ENCODE measurements at regions not wholly inside any gene's neighbourhood (a gene's known extent, or its start where the extent isn't known, plus 50 kb on each side); places are given as distances from the start of the nearest gene placed in this dataset.

DNA sequence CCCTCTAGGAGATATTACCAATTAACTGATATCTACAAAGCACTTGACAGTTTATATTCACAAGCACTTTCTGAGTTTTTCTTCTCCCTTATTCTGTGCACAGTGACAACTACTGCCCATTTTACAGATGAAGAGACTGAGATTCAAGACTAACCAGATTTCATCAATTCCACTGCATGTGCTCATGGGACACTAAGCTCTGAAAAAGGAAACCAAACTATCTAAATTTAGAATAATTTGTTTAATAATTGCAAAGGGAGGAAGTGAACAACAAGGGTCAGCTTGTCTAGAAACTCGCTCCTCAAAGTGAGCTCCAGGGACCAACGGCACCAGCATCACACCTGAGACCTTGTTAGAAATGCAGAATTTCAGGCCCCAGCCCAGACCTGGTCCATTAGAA lies 50.8 kb upstream of the MYLIP start:
- H3K4me3 Mint-ChIP-seq, result no peak overlapping the region
- intact Hi-C loops (cut with micrococcal nuclease), result no loop called here
- H3K27ac Mint-ChIP-seq, result no peak overlapping the region
- H3K27me3 Mint-ChIP-seq, result peaks cover 2% of the 10 kb centered on the region
- no peaks in the 10 kb centered on the region for H3K9me3 Mint-ChIP-seq
- no peaks in the 10 kb centered on the region for H3K36me3 Mint-ChIP-seq (ENCODE audit: low read depth)
- peaks cover 6% of the 10 kb centered on the region for H3K4me1 Mint-ChIP-seq (ENCODE audit: low read depth)

DNA sequence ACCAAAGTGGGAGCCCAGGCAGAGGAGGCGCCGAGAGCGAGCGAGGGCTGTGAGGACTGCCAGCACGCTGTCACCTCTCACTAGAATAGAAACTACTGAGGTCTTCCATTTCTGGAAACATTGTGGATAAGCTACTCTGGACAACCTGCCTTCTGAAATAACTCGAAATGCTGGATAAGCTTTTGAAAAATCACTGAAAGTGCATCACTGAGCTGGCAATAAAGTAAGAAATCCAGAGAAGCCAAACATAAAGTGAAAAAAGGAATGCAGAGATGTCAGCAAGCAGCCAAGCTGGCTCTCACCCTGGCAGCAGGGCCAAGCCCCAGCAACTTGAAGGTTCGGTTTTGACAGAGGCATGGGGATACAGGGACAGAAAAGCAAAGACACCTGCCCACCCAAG lies 59.2 kb upstream of the MYLIP start:
- peaks cover 2% of the 10 kb centered on the region for H3K27me3 Mint-ChIP-seq
- H3K27ac Mint-ChIP-seq, result no peak overlapping the region
- peaks cover 5% of the 10 kb centered on the region for H3K4me1 Mint-ChIP-seq (ENCODE audit: low read depth)
- no peaks in the 10 kb centered on the region for H3K36me3 Mint-ChIP-seq (ENCODE audit: low read depth)
- intact Hi-C loops (cut with micrococcal nuclease), result no loop called here
- no peak overlapping the region for H3K4me3 Mint-ChIP-seq
- no peaks in the 10 kb centered on the region for H3K9me3 Mint-ChIP-seq

DNA sequence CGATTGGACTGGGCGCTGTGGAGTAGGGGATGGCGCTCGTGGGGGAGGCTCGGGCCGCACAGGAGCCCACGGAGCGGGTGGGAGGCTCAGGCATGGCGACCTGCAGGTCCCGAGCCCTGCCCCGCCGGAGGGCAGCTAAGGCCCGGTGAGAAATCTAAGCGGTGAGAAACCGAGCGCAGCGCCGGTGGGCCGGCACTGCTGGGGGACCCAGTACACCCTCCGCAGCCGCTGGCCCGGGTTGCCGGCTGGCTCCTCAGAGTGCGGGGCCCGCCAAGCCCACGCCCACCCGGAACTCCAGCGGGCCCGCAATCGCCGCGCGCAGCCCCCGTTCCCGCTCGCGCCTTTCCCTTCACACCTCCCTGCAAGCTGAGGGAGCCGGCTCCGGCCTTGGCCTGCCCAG lies 59.7 kb upstream of the MYLIP start:
- Mint-ChIP-seq H3K4me1 (ENCODE audit: low read depth) (peaks cover 6% of the 10 kb centered on the region), H3K4me3 (no peak overlapping the region), H3K36me3 (ENCODE audit: low read depth) (no peaks in the 10 kb centered on the region), H3K27ac (no peak overlapping the region), H3K27me3 (peaks cover 2% of the 10 kb centered on the region), H3K9me3 (no peaks in the 10 kb centered on the region)
- intact Hi-C loops (cut with micrococcal nuclease), result no loop called here

DNA sequence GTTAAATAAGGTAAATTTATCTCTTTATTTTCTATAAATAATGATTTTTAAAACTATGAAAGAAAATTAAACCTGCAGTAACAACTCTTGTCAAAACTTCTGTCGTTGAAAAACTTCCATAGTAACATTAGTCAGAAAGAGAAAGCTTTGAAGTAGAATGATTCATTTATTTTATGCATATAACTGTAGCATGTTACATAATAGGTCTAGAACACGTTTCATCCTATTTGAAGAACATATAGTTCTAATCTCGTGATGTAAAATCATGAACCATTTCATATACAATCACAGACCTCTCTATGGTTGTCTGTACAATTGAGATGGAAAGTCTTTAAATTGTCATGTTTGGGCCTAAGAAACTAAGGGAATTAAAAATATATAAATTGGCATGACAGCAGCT lies 61.3 kb upstream of the MYLIP start:
- intact Hi-C loops (cut with micrococcal nuclease), result no loop called here
- Mint-ChIP-seq H3K4me3 (no peak overlapping the region), H3K36me3 (ENCODE audit: low read depth) (no peaks in the 10 kb centered on the region), H3K4me1 (ENCODE audit: low read depth) (peaks cover 6% of the 10 kb centered on the region), H3K27me3 (no peaks in the 10 kb centered on the region), H3K27ac (no peak overlapping the region), H3K9me3 (no peaks in the 10 kb centered on the region)

DNA sequence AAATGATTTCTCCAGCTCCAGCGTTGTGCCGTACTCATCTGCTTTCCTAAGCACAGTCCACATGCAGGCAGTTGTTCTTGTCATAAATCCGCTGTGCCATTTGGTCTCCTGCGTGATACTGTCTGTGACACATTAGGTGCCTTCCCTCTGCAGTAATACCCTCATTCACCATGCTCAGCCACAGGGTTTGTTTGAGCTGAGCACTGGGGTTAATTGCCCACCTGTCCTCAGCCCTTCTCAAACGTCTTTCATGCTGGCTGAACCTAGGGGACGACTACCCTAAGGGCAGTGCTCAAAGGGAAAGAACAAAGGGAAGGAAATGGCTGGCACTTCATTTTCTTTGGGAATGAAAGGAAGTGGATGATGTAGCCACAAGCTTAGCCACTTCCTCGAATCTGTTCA lies 64.2 kb upstream of the MYLIP start:
- Mint-ChIP-seq H3K36me3 (ENCODE audit: low read depth) (no peaks in the 10 kb centered on the region), H3K4me3 (no peak overlapping the region), H3K27ac (no peak overlapping the region), H3K4me1 (ENCODE audit: low read depth) (peaks cover 14% of the 10 kb centered on the region), H3K27me3 (no peaks in the 10 kb centered on the region), H3K9me3 (no peaks in the 10 kb centered on the region)
- intact Hi-C loops (cut with micrococcal nuclease), result no loop called here

DNA sequence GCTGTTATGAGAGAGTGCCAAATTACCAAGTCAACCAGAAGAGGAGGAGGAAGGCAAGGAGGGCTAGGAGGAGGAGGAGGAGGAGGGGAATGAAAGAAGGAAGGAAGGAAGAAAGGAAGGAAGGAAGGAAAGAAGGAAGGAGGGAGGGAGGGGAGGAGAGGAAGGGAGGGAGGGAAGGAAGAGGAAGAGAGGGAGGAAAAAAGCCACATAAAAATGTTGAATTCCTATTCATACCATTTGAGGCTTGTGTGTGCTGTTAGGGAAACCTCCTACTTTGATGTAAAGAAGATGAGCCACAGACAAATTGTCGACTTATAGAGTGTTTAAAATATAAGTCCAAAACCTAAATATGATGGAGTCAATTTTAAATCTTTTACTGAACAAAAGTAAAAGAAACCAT lies 65.3 kb upstream of the MYLIP start:
- H3K4me1 Mint-ChIP-seq (ENCODE audit: low read depth), result peaks cover 14% of the 10 kb centered on the region
- intact Hi-C loops (cut with micrococcal nuclease), result no loop called here
- H3K36me3 Mint-ChIP-seq (ENCODE audit: low read depth), result no peaks in the 10 kb centered on the region
- no peaks in the 10 kb centered on the region for H3K27me3 Mint-ChIP-seq
- H3K9me3 Mint-ChIP-seq, result no peaks in the 10 kb centered on the region
- no peak overlapping the region for H3K27ac Mint-ChIP-seq
- no peak overlapping the region for H3K4me3 Mint-ChIP-seq

DNA sequence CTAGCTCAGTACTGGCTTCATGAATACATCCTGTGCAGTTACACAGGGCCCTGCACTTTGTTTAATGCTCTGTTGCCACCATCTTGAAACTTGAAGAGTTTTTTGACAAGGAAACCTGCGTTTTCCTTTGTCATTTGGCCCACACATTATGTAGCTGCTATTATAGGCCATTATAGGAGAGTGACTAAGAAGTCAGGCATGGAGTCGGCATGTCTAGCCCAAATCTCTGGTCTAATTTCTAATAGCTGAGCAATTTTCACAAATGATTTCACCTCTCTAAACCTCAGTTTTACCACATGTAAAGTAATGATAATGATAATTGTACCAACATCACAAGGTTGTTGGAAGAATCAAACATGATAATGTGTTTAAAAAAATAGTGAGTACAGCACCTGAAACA lies 67.1 kb upstream of the MYLIP start:
- Mint-ChIP-seq H3K36me3 (ENCODE audit: low read depth) (no peaks in the 10 kb centered on the region), H3K4me3 (no peak overlapping the region), H3K27ac (no peak overlapping the region), H3K9me3 (no peaks in the 10 kb centered on the region), H3K27me3 (no peaks in the 10 kb centered on the region), H3K4me1 (ENCODE audit: low read depth) (peaks cover 14% of the 10 kb centered on the region)
- intact Hi-C loops (cut with micrococcal nuclease), result no loop called here

DNA sequence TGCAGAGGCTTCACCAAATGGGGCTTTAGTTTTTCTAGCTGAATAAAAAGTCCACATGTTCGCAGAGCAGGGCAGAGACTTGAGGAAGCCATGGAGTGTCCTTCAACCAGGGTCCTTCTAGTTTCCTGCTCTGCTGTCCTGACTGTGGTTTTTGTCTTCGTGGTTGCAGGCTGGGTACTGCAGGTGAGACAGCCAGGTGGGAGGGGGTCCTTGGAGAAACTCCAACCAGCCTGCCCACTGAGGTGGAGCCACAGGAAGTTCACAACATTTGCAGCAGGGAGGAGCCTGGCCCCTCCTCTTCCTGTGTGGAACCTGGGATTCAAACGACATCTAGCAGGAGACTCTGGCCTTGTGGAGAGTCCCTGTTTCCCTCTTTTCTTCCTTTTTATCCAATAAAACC lies 68.8 kb upstream of the MYLIP start:
- Mint-ChIP-seq H3K36me3 (ENCODE audit: low read depth) (no peaks in the 10 kb centered on the region), H3K4me1 (ENCODE audit: low read depth) (peaks cover 12% of the 10 kb centered on the region), H3K27me3 (no peaks in the 10 kb centered on the region), H3K4me3 (no peak overlapping the region), H3K9me3 (no peaks in the 10 kb centered on the region), H3K27ac (no peak overlapping the region)
- intact Hi-C loops (cut with micrococcal nuclease), result no loop called here

DNA sequence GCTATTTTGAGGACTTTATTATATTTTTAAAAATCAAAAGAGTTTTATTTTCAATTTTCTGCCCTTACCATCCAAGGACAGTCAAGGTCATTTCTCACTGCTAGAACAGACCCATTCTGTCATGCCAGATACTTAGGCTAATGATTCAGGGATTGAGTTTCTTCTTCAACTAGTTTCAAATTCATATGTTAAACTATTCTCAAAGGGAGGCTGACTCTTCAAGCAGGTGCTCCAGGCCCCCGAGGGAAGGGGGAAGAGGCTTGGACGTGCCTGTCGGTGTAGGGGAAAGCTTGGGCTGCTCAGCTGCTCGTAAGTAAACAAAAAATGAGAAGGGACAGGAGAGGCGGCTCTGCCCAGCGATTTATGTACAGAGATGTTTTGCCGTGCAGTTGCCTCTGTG lies 69.4 kb upstream of the MYLIP start:
- Mint-ChIP-seq H3K27me3 (no peaks in the 10 kb centered on the region), H3K9me3 (no peaks in the 10 kb centered on the region), H3K4me1 (ENCODE audit: low read depth) (peaks cover 7% of the 10 kb centered on the region), H3K4me3 (no peak overlapping the region), H3K36me3 (ENCODE audit: low read depth) (no peaks in the 10 kb centered on the region), H3K27ac (no peak overlapping the region)
- intact Hi-C loops (cut with micrococcal nuclease), result no loop called here

DNA sequence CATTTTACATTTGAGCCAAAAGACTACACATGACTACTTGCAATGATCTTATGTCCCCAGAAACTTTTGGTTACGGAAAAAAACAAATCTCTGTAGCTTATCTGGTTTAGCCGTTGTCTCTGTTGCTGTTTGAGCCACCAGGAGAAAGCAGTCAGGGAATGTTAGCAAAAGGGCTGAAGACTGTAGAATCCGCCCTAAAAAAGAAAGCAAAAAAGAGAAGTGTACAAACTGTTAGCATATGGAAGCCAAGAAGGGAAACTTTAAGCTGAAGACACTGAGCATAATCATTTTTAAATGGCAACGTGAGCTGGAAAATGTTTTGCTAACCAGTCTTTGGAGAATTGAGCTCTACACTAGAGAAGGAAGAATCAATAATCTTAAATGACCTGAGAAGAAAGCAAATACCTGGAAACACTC lies 69.9 kb upstream of the MYLIP start:
- Mint-ChIP-seq H3K9me3 (no peaks in the 10 kb centered on the region), H3K27ac (no peak overlapping the region), H3K36me3 (ENCODE audit: low read depth) (no peaks in the 10 kb centered on the region), H3K27me3 (no peaks in the 10 kb centered on the region), H3K4me1 (ENCODE audit: low read depth) (peaks cover 7% of the 10 kb centered on the region), H3K4me3 (no peak overlapping the region)
- intact Hi-C loops (cut with micrococcal nuclease), result no loop called here

DNA sequence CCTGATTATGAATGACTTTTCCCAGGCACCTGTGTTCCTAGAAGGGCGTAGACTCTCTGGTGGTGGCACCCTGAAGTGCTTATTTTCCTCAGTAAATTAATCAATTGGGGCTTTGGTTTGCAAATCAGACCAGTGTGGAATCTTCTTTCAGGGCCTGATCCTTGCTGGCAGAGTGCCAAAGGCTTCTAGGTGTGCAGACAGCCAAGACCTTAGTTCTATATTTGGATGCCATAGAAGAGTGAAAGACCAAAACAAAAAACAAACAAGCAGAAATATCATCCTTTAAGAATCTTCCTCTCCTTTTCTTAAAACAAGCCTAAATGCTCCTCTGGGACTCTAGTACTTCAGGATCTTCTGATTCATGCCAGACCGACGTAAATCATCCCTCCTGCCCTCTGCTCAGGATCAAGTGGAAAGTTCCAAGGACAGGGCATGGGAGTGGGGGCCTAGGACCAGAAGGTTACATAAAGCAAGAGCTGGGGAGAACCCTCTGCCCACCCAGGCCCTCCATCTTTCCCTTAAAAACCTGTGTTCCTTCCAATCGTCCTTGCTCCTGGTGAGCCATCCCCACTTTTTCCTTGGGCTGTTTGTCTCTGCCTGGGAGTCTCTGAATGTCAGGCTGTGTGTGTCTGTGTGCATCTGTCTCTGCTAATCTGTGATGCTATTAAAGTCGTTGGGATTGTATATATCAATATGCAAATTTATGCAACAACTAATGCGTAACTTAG lies 70.5 kb upstream of the MYLIP start:
- Mint-ChIP-seq H3K27ac (no peak overlapping the region), H3K36me3 (ENCODE audit: low read depth) (no peaks in the 10 kb centered on the region), H3K4me1 (ENCODE audit: low read depth) (peaks cover 7% of the 10 kb centered on the region), H3K27me3 (no peaks in the 10 kb centered on the region), H3K4me3 (no peak overlapping the region), H3K9me3 (no peaks in the 10 kb centered on the region)
- intact Hi-C loops (cut with micrococcal nuclease), result no loop called here

DNA sequence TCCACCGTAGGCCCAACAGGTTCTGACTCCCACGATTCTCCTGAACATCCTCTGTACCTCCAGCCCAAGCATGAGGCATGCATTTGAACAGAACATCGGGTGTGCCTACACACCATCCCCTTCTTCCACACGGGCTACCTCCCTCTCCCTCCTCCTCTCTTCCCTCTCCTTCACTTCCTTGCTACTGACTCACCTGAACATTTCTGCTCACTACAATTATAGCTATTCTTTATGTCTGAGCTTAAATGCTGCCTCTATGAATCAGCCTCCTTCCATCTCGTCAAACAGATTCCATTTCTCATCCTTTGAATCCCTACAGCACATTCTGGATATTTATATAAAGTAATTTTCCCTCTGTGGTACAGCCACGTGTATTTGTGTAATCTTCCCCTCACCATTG lies 71.4 kb upstream of the MYLIP start:
- H3K27ac Mint-ChIP-seq, result no peak overlapping the region
- H3K9me3 Mint-ChIP-seq, result no peaks in the 10 kb centered on the region
- H3K4me3 Mint-ChIP-seq, result no peak overlapping the region
- no peaks in the 10 kb centered on the region for H3K36me3 Mint-ChIP-seq (ENCODE audit: low read depth)
- peaks cover 7% of the 10 kb centered on the region for H3K4me1 Mint-ChIP-seq (ENCODE audit: low read depth)
- intact Hi-C loops (cut with micrococcal nuclease), result no loop called here
- no peaks in the 10 kb centered on the region for H3K27me3 Mint-ChIP-seq

DNA sequence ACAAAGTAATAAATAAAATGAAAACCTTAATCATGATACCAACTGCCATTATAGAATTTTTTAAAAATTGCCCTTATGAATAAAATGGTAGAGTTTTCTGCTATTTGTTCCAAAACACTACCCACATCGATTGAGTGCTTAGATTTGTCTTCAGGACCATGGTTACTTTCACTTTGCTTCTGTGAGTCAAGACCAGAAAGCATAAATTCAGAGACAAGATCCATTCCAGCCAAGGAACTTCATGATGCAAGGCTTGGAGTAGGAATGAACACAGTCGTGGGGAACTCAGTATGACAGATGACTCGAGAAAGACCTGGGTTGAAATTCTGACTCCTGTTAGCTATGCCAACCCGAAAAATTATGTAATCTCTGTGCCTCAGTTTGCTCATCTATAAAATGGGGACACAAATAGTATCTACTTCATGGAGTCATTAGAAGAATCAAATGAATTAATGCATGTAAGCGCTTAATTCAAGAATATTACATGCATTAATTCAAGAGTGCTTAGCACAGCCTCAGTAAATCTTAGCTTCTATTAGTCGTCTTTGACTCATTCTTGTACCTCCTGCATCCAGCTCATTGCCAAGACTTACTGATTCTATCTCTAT lies 72.5 kb upstream of the MYLIP start:
- no peaks in the 10 kb centered on the region for H3K27me3 Mint-ChIP-seq
- H3K4me1 Mint-ChIP-seq (ENCODE audit: low read depth), result peaks cover 7% of the 10 kb centered on the region
- no peaks in the 10 kb centered on the region for H3K36me3 Mint-ChIP-seq (ENCODE audit: low read depth)
- intact Hi-C loops (cut with micrococcal nuclease), result no loop called here
- no peak overlapping the region for H3K27ac Mint-ChIP-seq
- H3K4me3 Mint-ChIP-seq, result no peak overlapping the region
- no peaks in the 10 kb centered on the region for H3K9me3 Mint-ChIP-seq

DNA sequence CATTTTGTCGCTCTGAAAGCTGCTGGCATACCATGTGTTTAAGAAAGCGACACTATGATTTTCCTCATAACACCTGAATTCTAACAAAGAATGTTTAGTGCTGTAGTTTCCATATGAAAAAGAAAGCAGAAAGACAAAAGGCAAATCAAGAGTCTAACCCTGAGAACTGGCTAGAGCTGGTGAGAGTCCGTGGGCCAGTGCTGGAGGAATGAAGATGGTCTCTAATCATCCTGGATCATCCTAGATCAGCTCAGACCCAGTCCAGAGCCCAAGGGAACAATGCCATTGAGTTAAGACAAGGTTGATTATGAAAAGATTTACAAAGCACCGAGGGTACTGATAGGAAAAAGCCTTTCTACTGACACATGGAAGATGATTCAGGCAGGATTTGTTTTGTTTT lies 73.0 kb upstream of the MYLIP start:
- Mint-ChIP-seq H3K36me3 (ENCODE audit: low read depth) (no peaks in the 10 kb centered on the region), H3K4me1 (ENCODE audit: low read depth) (peaks cover 7% of the 10 kb centered on the region), H3K4me3 (no peak overlapping the region), H3K27me3 (no peaks in the 10 kb centered on the region), H3K9me3 (no peaks in the 10 kb centered on the region), H3K27ac (no peak overlapping the region)
- intact Hi-C loops (cut with micrococcal nuclease), result no loop called here

DNA sequence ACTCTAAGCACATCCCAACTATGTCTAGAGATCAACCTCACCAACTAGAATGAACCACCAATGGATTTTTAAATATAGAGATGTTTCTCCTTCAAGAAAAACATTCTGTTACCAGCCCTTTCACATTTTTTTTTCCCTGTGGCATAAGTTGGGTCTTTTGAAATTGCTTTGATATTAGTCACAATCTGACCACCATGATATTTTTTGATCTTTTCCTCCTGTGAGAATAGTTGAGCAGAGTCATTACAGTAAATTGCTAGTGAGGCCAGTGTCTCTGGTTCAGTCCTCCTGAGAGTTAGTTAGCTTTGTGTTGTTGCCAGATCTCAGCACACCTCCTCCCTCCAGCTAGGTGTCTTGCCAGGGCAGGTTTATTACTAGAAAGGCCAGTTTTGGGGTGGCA lies 79.7 kb upstream of the MYLIP start:
- Mint-ChIP-seq H3K4me3 (no peak overlapping the region), H3K27me3 (no peaks in the 10 kb centered on the region), H3K9me3 (no peaks in the 10 kb centered on the region), H3K4me1 (ENCODE audit: low read depth) (peaks cover 2% of the 10 kb centered on the region), H3K36me3 (ENCODE audit: low read depth) (no peaks in the 10 kb centered on the region), H3K27ac (no peak overlapping the region)
- intact Hi-C loops (cut with micrococcal nuclease), result no loop called here

Measured in dendritic cell treated with granulocyte-macrophage colony-stimulating factor and Interleukin-4, amounts not matched to agents 40 ng/mL and 50 ng/mL, for 4 days (primary cell).